Activated CD4-positive, alpha-beta T cell treated with anti-CD3 and anti-CD28 coated beads for 1 hour (primary cell): ENCODE measurements at regions not wholly inside any gene's neighbourhood (a gene's known extent, or its start where the extent isn't known, plus 50 kb on each side); places are given as distances from the start of the nearest gene placed in this dataset.
"Not testable (repeated sequence)": the region's sequence is repeated elsewhere in the genome, so short reads cannot be mapped to it uniquely, and the experiment has no call there.

Experiments
- DNase-seq: peaks from one replicate; pipeline ENCODE4 v3.0.0-alpha.2; 2020

DNA sequence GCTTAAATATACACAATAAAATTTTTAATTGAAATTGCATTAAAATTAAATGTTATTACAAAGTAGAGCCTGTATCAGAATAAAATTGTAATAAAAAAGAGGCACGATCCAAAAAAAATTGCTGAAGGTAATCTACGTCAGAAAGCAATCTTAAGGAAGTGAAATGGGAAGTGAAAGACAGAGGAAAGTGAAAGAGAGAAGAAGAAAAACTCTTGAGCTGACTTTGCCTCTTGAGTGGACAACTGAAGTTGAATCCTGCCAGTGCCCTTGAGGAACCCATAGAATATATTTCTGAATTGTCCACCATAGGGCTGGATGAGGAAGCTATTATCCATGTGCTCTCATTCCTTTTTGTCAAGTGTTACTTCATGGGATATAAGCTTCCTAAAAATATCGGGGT lies 285.1 kb upstream of the STAC start:
- no peak for DNase-seq

DNA sequence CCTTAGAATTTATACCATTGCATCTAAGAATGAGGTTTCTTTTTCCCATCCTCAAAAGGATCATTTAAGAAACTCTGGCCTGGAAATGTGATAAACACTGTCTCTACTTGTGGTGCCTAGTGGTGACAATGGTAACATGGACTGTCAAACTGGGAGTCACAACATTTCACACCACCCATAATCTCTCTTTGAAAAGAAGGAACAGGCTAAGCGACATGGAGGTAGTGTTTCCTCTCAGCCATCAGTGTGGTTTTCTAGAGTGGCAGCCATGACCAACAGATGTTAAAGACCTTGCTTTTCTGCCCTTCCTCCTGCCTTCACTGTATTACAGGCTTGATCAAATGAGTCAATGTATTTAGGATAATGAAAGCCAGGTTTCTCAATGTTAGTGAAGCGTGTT lies 283.1 kb upstream of the STAC start:
- DNase-seq, result no peak

DNA sequence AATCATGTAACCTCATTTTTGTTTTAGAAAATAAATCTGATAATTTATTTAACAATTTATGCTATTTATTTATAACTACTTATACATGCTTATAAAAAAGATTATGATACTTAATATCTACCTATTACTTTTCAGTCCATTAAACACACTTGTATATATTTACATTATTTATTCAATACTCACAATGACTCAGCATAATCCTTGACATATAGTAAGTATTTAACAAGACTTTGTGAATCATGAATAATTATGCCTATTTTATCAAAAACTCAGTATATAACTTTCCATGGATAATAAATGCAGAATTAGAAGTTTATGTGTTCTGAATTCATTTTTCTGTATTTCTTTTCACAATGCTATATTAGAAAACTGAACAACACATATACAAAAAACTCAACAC lies 266.0 kb upstream of the STAC start:
- DNase-seq, result no peak

- no peak for DNase-seq
These were observed 256.0 kb upstream of the STAC start for GRCh38 chr3:36124118-36124796.

DNA sequence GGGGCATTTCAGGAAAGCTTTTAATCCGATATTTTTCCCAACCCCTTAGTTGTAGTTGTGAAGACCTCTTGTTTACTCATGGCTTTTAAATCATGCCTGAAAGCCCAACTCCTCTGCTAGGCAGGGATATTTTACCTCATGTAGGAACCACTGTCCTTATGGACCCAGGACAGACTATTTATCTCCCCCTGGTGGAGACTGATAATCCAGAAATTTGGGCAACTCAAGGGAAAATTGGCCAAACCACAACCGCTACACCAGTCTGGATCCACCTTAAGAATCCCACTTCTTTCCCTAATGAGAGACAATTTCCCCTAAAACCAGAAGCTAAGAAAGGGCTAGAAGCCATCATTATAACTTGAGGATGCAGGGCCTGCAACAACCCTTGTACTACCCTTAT lies 248.1 kb upstream of the STAC start:
- DNase-seq, result no peak

DNA sequence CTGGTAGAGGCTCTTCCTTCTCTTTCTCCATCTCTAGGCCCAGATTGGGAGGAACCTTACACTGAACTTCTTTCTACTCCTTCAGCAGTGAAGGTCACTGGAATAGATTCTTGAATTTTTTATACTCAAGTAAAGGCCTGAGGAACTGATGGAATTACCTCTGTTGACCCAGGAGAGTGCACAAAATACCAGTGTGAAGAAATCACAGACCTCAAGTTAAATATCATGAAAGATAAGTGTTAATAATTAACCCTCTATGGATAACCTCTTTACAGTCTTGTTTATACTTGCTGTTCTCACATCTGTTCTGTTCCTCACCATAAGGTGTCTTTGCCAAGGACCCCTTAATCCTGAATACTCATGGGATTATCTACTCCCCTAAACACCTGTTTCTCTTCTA lies 244.4 kb upstream of the STAC start:
- no peak for DNase-seq

GRCh38 chr3:36142746-36143145 lies 237.6 kb upstream of the STAC start:
- no peak for DNase-seq

- no peak for DNase-seq
These were observed 233.9 kb upstream of the STAC start for GRCh38 chr3:36146404-36146803.

- no peak for DNase-seq
These were observed 232.3 kb upstream of the STAC start for GRCh38 chr3:36147934-36148558.

GRCh38 chr3:36149447-36149865 lies 230.8 kb upstream of the STAC start:
- no peak for DNase-seq

DNA sequence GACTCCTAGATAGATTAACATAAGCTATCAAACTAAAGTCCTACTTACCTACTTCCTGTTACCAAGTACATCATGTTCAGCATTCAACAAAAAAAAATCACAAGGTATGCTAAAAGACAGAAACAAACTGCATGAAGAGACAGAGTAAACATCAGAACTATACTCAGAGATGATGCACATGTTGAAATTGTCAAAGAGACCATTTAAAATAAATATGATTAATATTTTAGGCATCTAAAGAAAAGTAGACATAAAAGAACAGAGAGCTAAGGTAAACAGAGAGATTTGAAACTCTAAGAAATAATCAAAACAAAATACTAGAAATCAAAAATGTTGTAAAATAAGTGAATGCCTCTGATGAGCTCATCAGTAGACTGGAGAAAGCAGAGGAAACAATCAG lies 224.8 kb upstream of the STAC start:
- no peak for DNase-seq

DNA sequence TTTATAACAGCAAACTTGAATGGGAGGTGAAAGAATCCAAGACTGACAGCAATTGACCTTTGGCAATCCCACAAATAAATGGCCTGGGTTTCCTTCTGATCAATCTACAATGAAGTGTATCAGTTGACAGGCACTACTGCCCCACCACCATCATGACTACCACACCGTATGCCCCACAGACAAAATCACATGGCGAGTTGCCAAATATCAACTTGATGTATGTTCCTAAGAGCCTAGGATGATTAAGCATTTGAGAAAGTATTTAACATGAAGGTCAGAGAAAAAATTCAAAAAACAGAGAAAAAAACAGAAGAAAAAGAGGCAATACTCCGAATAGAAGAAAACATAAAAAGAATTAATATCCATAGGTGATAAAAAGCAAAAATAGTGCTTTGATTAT lies 215.9 kb upstream of the STAC start:
- DNase-seq, result no peak

GRCh38 chr3:36165509-36166290 lies 214.6 kb upstream of the STAC start:
- no peak for DNase-seq

DNA sequence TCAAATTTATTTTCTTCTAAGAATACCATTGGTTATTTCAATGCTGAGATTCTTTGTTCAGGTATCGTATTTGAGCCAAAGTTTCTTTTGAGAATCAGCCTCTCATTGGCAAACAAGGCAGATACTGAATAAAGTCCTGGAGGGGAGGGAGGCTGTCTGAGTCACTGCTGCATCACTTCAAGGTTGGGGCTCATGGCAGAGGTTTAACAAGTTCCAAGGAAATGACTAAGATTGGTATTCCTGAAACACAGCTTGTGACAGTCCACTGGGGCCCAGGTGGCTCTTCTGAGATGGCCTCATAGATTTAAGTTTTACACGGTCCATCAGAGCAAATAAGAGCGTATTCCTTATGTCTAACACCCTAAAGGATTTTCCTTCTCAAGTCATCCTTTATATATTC lies 213.8 kb upstream of the STAC start:
- DNase-seq, result no peak

GRCh38 chr3:36172699-36173098 lies 207.6 kb upstream of the STAC start:
- no peak for DNase-seq

DNA sequence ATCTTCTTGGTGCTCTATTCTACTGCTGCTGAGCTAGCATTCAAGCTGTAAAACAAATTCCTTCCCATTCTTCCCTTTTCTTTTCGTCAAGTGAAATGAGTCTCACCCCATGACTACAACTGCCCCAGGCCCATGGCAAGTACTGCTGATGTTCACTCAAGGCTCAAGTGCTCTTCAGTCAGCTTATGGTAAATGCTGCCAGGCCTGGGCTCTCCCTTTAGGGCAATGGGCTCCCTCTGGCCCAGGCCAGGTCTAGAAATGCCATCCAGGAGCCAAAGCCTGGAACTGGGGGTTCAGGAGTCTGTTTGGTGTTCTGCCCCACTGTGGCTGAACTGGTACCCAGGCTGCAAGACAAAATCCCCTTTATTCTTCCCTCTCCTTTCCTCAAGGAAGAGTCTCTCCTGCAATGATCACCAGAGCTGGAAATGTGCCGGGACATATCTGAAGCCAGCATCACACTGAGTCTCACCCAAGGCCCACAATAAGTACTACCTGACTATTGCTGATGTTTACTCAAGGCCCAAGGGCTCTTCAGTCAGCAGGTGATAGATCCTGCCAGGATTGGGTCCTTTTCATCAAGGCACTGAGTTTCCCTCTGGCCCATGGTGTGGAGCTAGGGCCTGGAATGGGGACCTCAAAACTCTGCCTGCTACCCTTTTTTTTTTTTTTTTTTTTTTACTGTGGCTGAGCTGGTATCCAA lies 205.0 kb upstream of the STAC start:
- no peak for DNase-seq

DNA sequence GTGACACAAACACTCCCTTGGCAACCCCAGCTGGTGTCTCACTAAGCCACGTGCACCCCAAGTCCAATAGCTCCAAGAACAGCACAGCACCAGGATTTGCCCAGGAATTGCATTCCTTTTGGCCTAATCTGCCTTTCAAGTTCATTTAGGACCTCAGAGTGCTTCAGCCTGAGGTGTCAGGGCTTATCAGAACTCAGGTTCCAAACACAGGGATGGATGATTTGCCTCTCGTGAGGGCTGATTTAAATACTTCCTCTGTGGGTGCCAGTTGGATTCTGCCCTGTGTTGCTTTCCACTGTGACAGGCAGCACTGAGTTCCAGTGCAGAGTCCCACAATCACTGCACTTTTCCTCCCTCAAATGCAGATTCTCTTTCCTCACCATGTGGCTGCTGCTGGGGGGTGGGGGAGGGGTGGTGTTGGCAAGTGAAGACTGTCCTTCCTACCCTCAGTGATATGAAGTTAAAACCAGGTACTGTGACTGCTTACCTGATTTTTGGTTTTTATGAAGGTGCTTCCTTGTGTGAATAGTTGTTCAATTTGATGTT lies 204.3 kb upstream of the STAC start:
- no peak for DNase-seq

DNA sequence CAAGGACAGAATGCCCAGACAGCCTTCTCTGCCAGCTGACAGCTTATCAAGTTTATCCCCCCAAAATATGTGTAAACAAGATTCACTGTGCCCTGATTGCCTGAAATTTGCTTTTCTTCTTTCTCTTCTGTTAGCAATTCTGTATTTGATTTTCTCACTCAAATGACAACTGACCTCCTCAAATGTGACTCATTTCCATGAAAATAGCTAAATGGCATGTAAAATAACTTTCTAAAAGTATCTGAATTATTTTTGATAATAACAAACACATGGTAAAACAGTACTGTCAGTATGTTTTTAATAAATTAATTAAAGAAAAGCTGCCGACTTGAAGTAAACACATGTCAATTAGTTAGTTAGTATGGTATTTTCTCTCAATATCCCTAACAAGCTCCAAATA lies 202.3 kb upstream of the STAC start:
- DNase-seq, result no peak

GRCh38 chr3:36182024-36182423 lies 198.3 kb upstream of the STAC start:
- DNase-seq, result no peak

DNA sequence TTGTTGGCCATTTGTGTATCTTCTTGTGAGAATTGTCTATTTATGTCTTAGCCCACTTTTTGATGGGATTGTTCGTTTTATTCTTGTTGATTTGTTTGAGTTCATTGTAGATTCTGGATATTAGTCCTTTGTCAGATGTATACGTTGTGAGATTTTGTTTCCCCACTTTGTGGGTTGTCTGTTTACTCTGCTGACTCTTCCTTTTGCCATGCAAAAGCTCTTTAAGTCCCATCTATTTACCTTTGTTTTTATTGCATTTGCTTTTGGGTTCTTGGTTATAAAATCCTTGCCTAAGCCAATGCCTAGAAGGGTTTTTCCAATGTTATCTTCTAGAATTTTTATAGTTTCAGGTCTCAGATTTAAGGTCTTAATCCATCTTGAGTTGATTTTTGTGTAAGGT lies 193.1 kb upstream of the STAC start:
- DNase-seq, result not testable (repeated sequence)

DNA sequence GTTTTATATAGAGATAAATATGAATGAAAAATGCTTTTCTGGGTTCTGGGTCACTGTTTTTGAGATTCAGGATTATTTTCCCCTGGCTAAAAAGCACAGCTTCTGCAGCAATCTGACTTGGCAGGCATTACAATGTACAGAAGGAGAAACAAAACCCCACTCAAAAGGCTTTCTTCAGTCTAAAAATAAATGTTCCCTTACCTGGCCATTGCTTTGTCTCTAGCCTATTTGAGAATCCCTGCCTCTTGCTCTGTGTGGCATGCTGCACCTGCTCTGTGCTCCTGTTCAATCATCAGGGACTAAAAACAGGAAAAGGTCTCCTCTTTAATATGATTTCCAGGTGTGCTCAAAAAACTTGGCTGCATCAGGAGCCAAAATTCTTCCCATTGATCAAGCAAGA lies 187.4 kb upstream of the STAC start:
- DNase-seq, result no peak

DNA sequence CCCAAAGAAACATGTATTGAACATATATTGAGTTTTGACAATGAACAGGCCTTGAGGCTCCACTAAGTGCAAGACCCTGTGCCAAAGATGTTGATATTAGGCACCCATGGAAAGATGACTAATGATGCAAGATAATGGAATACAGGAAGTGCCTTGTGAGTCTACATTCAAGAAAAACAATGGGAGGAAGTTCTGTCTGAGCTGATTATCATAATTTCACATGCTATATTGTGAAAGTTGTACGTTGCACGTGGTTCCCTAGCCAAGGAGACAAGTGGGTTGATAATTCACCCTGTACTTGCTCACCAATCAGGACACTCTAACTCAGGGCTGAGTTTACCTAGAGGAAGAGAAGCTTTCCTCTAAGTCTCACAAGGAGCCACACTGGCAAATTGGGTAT lies 186.9 kb upstream of the STAC start:
- DNase-seq, result no peak

DNA sequence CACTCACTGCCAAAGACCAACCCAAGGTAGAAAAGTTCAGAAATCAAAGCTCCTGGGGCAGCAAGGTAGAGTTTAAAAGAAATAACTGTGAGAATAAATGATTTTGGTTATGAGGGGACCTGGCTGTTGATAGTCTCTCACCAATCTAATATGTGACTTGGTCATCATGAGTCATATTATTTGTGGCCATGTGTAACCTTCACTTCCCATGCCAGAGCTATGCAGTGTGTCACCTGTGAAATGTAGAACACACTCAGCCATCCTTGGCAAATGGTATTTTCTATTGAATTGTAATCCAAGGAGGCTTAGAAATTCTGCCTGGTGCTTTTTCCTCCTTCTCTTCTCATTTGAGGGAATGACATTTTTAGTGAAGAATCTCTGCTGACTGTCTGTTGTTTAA lies 184.2 kb upstream of the STAC start:
- DNase-seq, result no peak
